ENCODE measurements at regions not wholly inside any gene's neighbourhood (a gene's known extent, or its start where the extent isn't known, plus 50 kb on each side); places are given as distances from the start of the nearest gene placed in this dataset.
"Not testable (repeated sequence)": the region's sequence is repeated elsewhere in the genome, so short reads cannot be mapped to it uniquely, and the experiment has no call there.

DNA sequence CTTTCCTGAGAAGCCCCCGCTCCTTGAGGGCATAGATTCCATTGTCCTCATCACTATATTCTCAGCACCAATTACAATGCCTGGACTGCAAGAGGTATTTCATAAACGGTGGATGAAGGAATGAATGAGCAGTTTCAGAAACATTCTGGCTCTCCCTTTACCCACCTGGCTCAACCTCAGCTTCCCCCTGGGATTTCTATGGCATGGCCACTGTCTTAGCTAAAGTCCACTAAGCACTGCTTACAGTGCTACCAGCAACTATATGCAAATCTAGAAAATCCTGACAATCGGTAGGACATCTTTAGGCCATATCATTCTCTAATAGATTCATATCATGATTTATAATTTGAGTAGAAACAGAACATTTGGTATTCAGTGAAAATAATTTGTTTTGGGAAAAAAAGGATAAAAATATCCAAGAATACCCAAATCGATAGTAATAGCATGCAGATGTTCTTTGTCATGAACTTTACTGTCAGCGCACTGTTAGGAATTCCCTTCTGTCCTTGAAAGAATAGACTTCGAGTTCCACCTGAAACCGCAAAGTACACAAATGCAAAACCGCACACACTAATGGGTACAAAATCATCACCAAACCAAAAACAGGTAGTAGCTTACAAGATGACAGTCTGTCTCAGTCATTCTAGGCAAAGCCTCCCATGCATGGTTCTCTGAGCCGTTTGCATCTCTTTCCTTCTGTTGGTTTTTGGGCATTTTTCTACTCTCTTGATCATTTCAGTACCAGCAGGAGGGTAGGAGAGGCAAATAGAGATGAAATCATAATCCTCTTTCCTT, 303.6 kb upstream of the ID2 start:
- DNase-seq (ENCODE audit: low spot score): no peak

- DNase-seq (ENCODE audit: low spot score): no peak
Measured at GRCh38 chr2:8379128-8379527, 302.7 kb upstream of the ID2 start.

DNA sequence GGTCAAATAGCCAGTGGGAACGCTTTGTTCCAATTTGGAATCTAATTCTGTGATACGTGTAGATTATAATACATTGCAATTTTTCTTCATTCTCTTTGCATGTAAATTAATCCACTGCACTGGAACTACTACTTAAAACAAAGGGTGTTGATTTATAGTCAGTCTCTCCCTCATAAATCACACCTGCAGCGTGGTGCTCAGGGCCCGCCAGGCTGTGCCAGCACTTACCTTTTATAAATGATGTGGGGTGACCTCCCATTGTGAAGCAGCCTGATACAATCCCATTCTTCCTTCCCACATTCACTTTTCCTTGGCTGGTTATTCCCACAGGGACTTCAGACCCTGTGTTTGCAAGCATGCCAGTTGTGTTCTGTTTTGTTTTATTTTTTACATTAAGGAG, 302.3 kb upstream of the ID2 start:
- DNase-seq (ENCODE audit: low spot score): no peak

GRCh38 chr2:8380026-8380425, 301.8 kb upstream of the ID2 start:
- no peak for DNase-seq (ENCODE audit: low spot score)

DNA sequence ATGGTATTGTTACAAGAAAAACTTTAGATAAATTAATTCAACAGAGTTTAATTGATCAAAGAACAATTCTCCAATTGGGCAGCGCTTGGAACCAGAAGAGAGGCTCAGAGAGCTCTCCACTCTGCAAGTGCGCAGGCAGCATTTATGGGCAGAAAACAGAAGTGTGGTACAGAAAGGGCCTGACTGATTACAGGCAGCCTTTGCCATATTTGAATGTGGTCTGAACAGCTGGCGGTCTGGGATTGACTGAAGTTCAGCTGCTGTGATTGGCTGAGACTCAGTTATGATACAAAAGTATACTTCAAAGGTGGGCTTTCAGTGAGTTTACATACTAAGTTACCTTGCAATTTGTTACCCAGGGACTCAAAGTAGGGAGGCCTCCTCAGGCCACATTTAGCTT, 301.3 kb upstream of the ID2 start:
- no peak for DNase-seq (ENCODE audit: low spot score)

GRCh38 chr2:8382485-8382884, 299.4 kb upstream of the ID2 start:
- no peak for DNase-seq (ENCODE audit: low spot score)

DNA sequence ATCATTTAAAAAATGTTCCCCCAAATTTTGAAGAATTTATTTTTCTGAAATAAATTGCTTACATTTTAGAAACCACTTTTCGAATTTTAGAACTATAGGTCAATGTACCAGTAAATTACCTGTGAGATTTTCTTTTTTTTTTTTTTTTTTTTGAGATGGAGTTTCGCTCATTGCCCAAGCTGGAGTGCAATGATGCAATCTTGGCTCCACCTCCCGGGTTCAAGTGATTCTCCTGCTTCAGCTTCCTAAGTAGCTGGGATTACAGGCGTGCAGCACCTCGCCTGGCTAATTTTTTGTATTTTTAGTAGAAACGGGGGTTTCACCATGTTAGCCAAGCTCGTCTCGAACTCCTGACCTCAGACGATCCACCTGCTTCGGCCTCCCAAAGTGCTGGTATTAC, 295.1 kb upstream of the ID2 start:
- not testable (repeated sequence) for DNase-seq (ENCODE audit: low spot score)

- DNase-seq (ENCODE audit: low spot score): no peak
Measured at GRCh38 chr2:8388781-8389180, 293.1 kb upstream of the ID2 start.

DNA sequence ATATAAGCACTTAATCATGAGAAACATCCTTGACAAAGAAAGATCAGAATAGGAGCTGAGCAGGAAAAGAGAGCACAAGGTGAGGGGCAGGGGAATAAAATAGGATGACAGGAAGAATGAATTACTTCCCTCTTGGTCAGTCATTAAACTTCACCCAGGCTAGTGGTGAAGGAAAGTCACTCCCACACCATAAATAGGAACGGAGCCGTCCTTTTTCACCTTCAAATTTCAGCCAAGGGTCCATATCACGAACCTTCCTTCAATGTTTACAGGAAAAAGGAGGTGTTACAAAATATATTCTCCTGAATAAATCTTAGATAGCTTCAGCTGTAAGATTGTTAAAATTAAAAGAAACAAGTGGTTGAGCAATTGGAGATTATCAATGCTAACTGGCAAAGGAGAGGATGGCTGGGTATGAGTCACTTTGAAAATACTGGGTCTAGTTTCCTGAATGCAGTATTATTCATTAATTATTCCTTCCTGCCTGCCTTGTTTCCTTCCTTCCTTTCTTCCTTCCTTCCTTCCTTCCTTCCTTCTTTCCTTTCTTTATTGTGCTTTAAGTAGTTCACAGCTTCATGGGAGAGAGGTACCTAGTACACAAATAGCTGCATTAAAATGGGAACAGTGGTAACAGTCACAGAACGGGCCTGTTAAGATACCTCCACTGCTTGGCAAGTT, 292.3 kb upstream of the ID2 start:
- DNase-seq (ENCODE audit: low spot score): peak; percentile 30

- no peak for DNase-seq (ENCODE audit: low spot score)
Measured at GRCh38 chr2:8391126-8391525, 290.7 kb upstream of the ID2 start.

DNA sequence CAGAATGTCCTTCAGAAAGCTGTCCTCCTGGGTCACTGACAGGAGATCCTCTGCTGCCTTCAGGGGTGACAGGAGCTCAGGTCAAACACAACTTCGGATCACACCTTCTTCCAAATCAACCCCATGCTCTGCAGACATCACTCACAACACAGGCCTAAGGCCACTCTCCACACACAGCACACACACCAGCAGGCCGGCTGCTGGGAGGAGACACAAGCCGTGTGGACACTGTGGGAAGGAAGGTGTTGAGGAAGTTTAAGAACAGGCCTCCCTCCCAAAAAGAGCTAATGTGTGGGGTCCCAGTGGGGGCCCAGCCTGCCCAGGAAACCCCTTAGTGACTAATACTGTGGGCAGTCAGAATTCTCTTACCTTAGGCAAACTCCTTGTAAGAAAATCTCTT, 290.3 kb upstream of the ID2 start:
- no peak for DNase-seq (ENCODE audit: low spot score)

DNA sequence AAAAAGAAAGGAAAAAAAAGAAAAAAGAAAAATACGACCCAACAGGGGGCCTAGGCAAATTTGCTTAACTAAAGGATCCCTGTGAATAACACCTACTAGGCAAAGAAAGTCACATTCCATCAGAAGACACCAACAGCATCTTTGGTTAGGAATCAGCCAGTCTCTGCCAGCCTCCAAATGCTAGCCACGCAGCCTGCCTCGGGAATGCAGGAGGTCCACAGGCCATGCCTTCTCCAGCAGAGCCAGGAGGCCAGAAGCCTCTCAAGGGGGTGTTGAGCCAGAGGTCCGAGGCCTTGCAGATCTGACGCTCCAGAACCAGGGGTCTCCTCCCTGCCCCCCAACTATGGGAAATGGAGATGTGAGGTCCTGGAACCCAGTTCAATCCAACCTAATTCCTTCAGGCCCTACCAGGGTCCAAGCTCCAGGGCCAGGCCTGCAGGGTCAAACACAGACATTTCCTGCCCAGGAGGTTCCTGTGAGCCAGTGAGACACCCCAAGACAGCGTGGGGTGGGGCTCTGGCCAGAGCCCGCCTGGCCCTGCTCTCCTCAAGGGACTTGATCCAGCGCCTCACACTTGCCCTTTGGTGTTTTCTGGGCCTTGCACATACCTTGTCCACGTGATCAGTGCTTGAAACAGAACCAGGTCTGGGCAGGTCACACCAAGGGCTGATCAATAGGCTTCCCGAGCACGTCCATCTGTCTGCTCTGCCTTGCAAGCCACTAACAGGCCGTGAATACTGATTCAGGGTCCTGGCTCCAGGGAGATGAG, 289.6 kb upstream of the ID2 start:
- no peak for DNase-seq (ENCODE audit: low spot score)

GRCh38 chr2:8393506-8393905, 288.4 kb upstream of the ID2 start:
- no peak for DNase-seq (ENCODE audit: low spot score)

- DNase-seq (ENCODE audit: low spot score): no peak
Measured at GRCh38 chr2:8394131-8394530, 287.7 kb upstream of the ID2 start.

DNA sequence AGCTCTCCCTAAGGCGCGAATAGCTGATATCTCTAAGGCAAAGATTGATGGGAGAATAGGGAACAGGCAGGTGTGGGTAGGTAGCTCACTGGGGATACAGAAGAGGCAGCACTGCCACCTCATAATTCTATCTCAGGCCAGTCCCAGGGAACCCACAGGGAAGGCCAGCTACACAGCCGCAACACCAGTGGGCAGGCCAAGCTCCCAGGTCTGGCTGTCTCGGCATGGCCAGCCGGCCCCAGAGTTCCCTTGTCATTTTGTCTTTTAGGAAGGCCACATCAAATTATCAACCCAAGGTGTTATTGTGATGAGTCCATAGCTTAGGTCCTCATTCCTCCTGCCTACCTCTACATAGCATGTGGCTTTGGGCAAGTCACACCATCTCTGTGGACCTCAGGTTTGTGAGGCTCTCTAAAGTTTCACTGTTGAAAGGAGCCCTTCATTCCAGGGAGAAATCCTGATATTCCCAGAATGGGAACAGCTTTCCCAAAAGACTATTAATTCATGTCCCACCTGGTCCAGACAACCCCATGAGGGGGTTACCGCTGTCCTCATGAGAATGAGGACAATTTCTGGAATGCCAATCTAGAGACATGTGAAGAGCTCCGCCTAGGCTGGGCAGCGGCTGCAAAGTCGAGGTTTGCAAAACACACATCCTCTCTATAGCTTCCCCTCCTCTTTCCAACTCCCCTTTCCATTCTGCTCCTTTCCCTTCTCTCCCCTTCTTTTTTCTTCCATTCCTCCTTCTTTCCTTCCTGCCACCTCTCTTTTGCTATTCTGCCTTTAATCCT, 287.1 kb upstream of the ID2 start:
- DNase-seq (ENCODE audit: low spot score): no peak

GRCh38 chr2:8395718-8396117, 286.1 kb upstream of the ID2 start:
- DNase-seq (ENCODE audit: low spot score): no peak

- DNase-seq (ENCODE audit: low spot score): no peak
Measured at GRCh38 chr2:8398040-8398668, 283.7 kb upstream of the ID2 start.

DNA sequence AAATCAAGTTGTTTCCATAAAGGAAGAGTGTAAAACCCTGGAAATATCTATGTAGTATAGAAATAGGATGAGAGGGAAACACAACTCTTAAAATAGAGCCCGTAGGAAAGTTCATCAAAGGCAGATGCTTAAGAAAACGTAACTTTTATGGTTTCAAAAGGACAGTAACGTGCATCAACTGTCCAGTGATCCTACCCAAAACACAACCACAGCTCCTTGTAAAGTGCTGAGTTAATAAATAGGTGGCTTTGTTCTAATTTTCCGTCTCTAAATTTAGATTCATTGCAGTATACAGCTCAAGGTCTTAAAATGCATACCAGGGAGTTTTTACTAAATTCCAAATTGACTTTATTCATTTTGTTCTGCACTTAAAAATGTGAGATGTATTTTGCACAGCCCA, 282.1 kb upstream of the ID2 start:
- DNase-seq (ENCODE audit: low spot score): peak; percentile 60

DNA sequence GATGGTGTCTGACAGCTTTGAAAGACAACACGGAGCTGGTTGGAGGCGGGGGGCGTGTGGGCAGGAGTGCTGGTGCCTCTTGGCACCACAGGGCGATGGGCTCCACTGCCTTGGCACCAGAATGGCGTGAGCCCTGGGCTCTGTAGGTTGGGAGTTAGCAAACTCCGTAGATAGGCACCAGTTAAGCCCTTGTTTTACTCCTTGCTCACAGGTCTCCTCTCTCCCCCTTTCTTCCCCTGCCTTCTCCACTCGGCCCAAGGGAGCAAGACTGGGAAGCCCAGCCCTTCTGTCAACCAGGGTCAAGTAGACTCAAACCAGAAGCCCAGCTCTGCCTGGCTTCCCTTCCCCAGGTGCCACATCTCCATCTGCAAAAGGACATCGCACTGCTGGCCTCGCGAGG, 281.7 kb upstream of the ID2 start:
- no peak for DNase-seq (ENCODE audit: low spot score)

GRCh38 chr2:8402222-8402621, 279.6 kb upstream of the ID2 start:
- DNase-seq (ENCODE audit: low spot score): no peak

GRCh38 chr2:8403876-8404275, 278.0 kb upstream of the ID2 start:
- DNase-seq (ENCODE audit: low spot score): no peak

DNA sequence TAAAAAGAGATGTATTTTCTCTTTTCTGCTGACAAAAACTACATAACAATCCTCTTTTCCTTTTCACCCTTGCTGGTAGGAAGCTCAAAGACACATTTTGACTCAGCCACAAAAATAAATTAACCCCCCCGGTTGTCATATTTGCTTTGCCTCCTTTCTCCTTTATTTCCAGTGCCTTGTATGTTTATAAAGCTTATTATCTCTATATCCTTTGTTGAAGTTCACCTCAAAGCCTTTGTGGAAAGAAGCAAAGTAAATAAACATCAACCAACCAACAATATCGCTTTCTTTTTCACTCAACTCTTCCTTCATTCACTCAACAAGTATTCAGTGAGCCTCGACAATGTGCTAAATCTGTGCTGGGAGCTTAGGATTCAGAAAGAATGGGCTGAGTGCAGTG, 276.5 kb upstream of the ID2 start:
- no peak for DNase-seq (ENCODE audit: low spot score)

All from COLO829 (cell line).